Fibroblast of lung (primary cell): ENCODE measurements at regions not wholly inside any gene's neighbourhood (a gene's known extent, or its start where the extent isn't known, plus 50 kb on each side); places are given as distances from the start of the nearest gene placed in this dataset.

Source experiments
- DNase-seq, 2 donors: peaks; one replicate each; pipeline versions ENCODE4 v3.0.0 to v3.0.0-alpha.2; 2010; ENCODE audit warnings: low read depth in 2 of 2
- H2AFZ ChIP-seq: 2 replicates; pipeline ENCODE4 v1.5.1; 2012; ENCODE audit warnings: low read length, control low read depth, inconsistent platforms
- H3K27ac ChIP-seq: 2 replicates; pipeline ENCODE4 v1.5.1; 2011; ENCODE audit warnings: low read length, control low read depth; ENCODE audit not compliant: insufficient read depth
- H3K27me3 ChIP-seq: 2 replicates; pipeline ENCODE4 v1.5.1; 2011; ENCODE audit warnings: mild to moderate bottlenecking, low read length; ENCODE audit not compliant: control insufficient read depth, insufficient read depth
- H3K36me3 ChIP-seq: 2 replicates; pipeline ENCODE4 v1.5.1; 2011; ENCODE audit warnings: low read length; ENCODE audit not compliant: control insufficient read depth, insufficient read depth
- H3K4me1 ChIP-seq: 2 replicates; pipeline ENCODE4 v1.5.1; 2011; ENCODE audit warnings: low read length; ENCODE audit not compliant: control insufficient read depth, insufficient read depth; ENCODE audit errors: extremely low read depth
- H3K4me2 ChIP-seq: 2 replicates; pipeline ENCODE4 v1.5.1; 2011; ENCODE audit warnings: low read length, control low read depth; ENCODE audit not compliant: insufficient read depth; ENCODE audit errors: extremely low read depth
- H3K4me3 ChIP-seq, 4 experiments: fragments of 200-600 bp in 1 of 4; sonication (generic) in 1 of 4; replicated peaks in 1 of 4; 2 replicates each; pipeline ENCODE4 v1.5.1; 2011 to 2016; ENCODE audit warnings: low read length in 4 of 4, low read depth in 3 of 4, mild to moderate bottlenecking in 3 of 4, control low read depth in 2 of 4, inconsistent platforms in 1 of 4, mixed read lengths in 1 of 4; ENCODE audit not compliant: insufficient read depth in 1 of 4; ENCODE audit errors: control extremely low read depth in 1 of 4
- H3K79me2 ChIP-seq: 2 replicates; pipeline ENCODE4 v1.5.1; 2012; ENCODE audit warnings: mild to moderate bottlenecking, low read length, inconsistent platforms; ENCODE audit not compliant: control insufficient read depth, insufficient read depth
- H3K9ac ChIP-seq: 2 replicates; pipeline ENCODE4 v1.5.1; 2011; ENCODE audit warnings: mild to moderate bottlenecking, low read length, control low read depth; ENCODE audit not compliant: insufficient read depth
- H3K9me3 ChIP-seq: 2 replicates; pipeline ENCODE4 v1.5.1; 2012; ENCODE audit warnings: low read depth, low read length; ENCODE audit not compliant: control insufficient read depth, insufficient read depth
- H4K20me1 ChIP-seq: 2 replicates; pipeline ENCODE4 v1.5.1; 2011; ENCODE audit warnings: low read length; ENCODE audit not compliant: control insufficient read depth, insufficient read depth; ENCODE audit errors: extremely low read depth
- EZH2 ChIP-seq: IDR thresholded peaks from 2 replicates; pipeline ENCODE4 v1.5.1; 2012; ENCODE audit warnings: low read length, control low read depth, mild to moderate bottlenecking; ENCODE audit errors: missing control alignments
- TF ChIP-seq, protein P1 (sequence below), 2 donors: IDR thresholded peaks in 1 of 2; conservative IDR thresholded peaks in 1 of 2; 1 replicate in 1 of 2; 2 replicates in 1 of 2; pipeline ENCODE4 v1.5.1; 2011 to 2012; ENCODE audit warnings: low read length in 2 of 2, control low read depth in 1 of 2, inconsistent platforms in 1 of 2, low read depth in 1 of 2, mild to moderate bottlenecking in 1 of 2

DNA sequence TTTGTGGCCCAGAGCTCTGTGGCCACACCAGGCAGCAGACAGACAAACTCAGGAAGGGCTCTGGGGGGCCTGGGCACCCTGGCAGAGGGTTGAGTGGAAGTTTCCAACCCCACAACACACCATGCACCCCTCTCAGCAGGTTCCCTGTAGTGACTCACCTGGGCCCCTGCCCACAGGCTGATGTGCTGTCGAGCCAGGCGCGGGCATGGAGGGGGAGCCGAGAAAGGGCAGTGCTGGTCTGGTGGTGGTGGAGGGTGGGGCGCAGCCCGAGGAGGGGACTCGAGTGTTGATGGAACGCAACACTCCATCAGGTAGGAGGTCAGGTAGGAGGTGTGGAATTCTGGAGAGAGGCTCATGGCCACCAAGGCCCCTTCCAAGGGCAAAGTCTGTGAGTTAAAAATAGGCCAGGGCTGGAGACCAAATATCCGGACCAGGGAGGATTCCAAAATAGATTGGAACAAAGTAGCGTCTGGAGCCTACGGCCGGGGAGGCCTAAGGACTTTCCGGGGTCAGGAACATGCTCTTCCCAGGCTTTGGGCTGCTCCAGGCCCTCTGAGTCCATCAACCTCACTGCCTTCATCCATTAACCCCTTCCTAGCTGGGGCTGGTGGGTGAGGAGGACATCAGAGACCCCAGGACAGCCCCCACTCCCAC is 191.5 kb upstream of the AJAP1 start:
- no peak overlapping the region for H3K4me2 ChIP-seq
- H3K9me3 ChIP-seq: no peaks in the 10 kb centered on the region
- DNase-seq: no peak
- H3K9ac ChIP-seq: no peak overlapping the region
- no peak overlapping the region for H2AFZ ChIP-seq
- no peaks in the 10 kb centered on the region for H3K36me3 ChIP-seq
- no peaks in the 10 kb centered on the region for H3K4me1 ChIP-seq
- no peaks in the 10 kb centered on the region for H3K79me2 ChIP-seq
- no peak for TF ChIP-seq EZH2
- TF ChIP-seq, protein P1, sequence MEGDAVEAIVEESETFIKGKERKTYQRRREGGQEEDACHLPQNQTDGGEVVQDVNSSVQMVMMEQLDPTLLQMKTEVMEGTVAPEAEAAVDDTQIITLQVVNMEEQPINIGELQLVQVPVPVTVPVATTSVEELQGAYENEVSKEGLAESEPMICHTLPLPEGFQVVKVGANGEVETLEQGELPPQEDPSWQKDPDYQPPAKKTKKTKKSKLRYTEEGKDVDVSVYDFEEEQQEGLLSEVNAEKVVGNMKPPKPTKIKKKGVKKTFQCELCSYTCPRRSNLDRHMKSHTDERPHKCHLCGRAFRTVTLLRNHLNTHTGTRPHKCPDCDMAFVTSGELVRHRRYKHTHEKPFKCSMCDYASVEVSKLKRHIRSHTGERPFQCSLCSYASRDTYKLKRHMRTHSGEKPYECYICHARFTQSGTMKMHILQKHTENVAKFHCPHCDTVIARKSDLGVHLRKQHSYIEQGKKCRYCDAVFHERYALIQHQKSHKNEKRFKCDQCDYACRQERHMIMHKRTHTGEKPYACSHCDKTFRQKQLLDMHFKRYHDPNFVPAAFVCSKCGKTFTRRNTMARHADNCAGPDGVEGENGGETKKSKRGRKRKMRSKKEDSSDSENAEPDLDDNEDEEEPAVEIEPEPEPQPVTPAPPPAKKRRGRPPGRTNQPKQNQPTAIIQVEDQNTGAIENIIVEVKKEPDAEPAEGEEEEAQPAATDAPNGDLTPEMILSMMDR (conservative IDR thresholded peaks at IDR 0.05 in 1 of 2, IDR thresholded peaks at IDR 0.05 in 1 of 2; ENCODE audit: low read depth in 1 of 2, low read length in 2 of 2): no peak
- no peak overlapping the region for H3K4me3 ChIP-seq
- H4K20me1 ChIP-seq: no peaks in the 10 kb centered on the region
- H3K27ac ChIP-seq: no peak overlapping the region
- no peaks in the 10 kb centered on the region for H3K27me3 ChIP-seq

DNA sequence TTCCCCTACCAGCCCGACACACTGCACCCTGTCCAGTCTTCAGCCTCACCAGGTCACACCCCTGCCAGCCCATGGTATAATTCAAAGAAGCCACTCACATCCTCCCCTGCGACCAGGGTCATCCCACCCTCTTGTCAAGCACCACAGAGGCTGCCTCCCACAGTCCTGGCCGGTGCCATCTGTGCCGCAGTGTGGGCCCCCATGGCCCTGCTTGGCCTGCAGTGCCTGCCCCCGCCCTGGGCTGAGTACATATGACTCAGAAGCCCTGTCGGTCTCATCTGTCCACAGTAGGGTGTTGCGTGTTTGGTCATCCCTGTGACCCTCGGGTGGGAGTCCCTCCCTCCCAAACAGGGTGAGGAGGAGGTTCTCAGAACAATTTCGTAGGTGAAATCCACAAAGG is 190.8 kb upstream of the AJAP1 start:
- Histone ChIP-seq H4K20me1 (no peaks in the 10 kb centered on the region), H3K36me3 (no peaks in the 10 kb centered on the region), H3K4me2 (no peak overlapping the region), H3K27ac (no peak overlapping the region), H3K9ac (no peak overlapping the region), H3K79me2 (no peaks in the 10 kb centered on the region), H2AFZ (no peak overlapping the region), H3K27me3 (no peaks in the 10 kb centered on the region), H3K4me3 (no peak overlapping the region), H3K4me1 (no peaks in the 10 kb centered on the region), H3K9me3 (no peaks in the 10 kb centered on the region)
- TF ChIP-seq EZH2: no peak
- TF ChIP-seq, protein P1 (conservative IDR thresholded peaks at IDR 0.05 in 1 of 2, IDR thresholded peaks at IDR 0.05 in 1 of 2; ENCODE audit: low read depth in 1 of 2, low read length in 2 of 2): no peak
- no peak for DNase-seq

DNA sequence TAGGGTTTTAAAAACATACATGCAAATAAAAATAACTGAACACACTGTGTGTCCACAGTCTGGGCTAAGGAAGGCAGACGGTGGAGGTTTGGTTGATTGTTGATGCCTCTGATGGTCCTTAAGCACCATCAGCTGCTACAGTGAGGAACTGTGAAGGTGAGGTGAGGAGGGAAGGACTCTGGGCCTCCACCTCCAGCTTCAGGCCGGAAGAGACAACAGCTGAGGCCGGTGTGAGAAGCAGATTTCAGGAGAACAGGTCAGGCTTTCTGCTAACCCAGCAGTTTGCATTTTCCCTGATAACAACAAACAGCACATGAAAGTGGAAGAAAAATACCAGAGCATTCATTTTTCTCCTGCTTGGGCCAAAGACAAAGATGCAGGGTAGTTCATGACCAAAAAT is 189.9 kb upstream of the AJAP1 start:
- Histone ChIP-seq H2AFZ (no peak overlapping the region), H3K4me2 (no peak overlapping the region), H3K4me1 (no peaks in the 10 kb centered on the region), H3K79me2 (no peaks in the 10 kb centered on the region), H3K27ac (no peak overlapping the region), H3K27me3 (no peaks in the 10 kb centered on the region), H3K9me3 (no peaks in the 10 kb centered on the region), H3K4me3 (no peak overlapping the region), H3K36me3 (no peaks in the 10 kb centered on the region), H4K20me1 (no peaks in the 10 kb centered on the region), H3K9ac (no peak overlapping the region)
- TF ChIP-seq, protein P1 (conservative IDR thresholded peaks at IDR 0.05 in 1 of 2, IDR thresholded peaks at IDR 0.05 in 1 of 2; ENCODE audit: low read depth in 1 of 2, low read length in 2 of 2): no peak
- no peak for TF ChIP-seq EZH2
- no peak for DNase-seq
